Spleen (tissue), 7 donors: ENCODE measurements at regions not wholly inside any gene's neighbourhood (a gene's known extent, or its start where the extent isn't known, plus 50 kb on each side); places are given as distances from the start of the nearest gene placed in this dataset.

Source experiments
- CTCF ChIP-seq, 11 experiments: fragments of 200-600 bp in 7 of 11; fragments of 450-650 bp in 4 of 11; sonication (generic) in 4 of 11; IDR thresholded peaks in 8 of 11; conservative IDR thresholded peaks in 3 of 11; 1 replicate in 7 of 11; 2 replicates in 4 of 11; pipeline versions ENCODE4 v1.4.0 to v1.8.0; 2016 to 2021; ENCODE audit warnings: antibody characterized with exemption in 11 of 11, inconsistent platforms in 4 of 11, mild to moderate bottlenecking in 1 of 11
- POLR2A ChIP-seq, 3 donors: fragments of 450-650 bp; IDR thresholded peaks; one replicate each; pipeline ENCODE4 v1.5.1; 2017; ENCODE audit warnings: antibody characterized with exemption in 3 of 3, mild to moderate bottlenecking in 1 of 3
- POLR2AphosphoS5 ChIP-seq, 3 donors: sonication (generic); formaldehyde crosslinking; IDR thresholded peaks; one replicate each; pipeline ENCODE4 v1.5.1; 2017; ENCODE audit warnings: antibody characterized with exemption in 3 of 3
- donor health status: DM: no; HTN: no; CAD: no; lungs with moderate emphysema.
- donor health status: DM: no; HTN: no; CAD: no.
- donor health status: DM: no; HTN: no; CAD: no.

- no peak for TF ChIP-seq CTCF (IDR thresholded peaks at IDR 0.05 in 8 of 11, conservative IDR thresholded peaks at IDR 0.05 in 3 of 11)
- TF ChIP-seq POLR2A (IDR thresholded peaks at IDR 0.05) = no peak
- TF ChIP-seq POLR2AphosphoS5 (IDR thresholded peaks at IDR 0.05) = no peak
Observed at GRCh38 chr4:3652586-3652985, 113.6 kb upstream of the ADRA2C start.
